ENCODE measurements at regions not wholly inside any gene's neighbourhood (a gene's known extent, or its start where the extent isn't known, plus 50 kb on each side); places are given as distances from the start of the nearest gene placed in this dataset.

DNA sequence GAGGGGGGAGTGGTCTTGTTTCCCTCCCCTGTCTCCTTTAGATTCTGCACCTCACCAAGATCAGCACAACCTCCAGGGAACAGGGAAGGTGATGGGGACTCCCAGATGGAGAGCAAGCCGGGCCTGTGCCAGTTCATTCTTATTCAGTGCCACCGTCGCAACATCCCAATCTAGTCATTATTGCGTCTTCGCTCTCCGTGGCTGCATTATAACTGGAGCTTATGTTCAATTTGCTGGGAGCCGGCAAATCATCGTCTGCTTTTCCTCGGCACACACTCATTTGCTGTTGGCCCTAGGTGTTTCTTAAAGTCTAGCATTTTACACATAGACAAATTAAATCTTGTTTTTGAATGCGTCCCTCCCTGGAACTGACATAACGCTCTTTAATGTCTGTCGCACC lies 1269.7 kb downstream of the BRD1 start:
- Mint-ChIP-seq H3K4me3 (no peak overlapping the region), H3K27ac (no peak overlapping the region), H3K4me1 (no peaks in the 10 kb centered on the region), H3K9me3 (no peaks in the 10 kb centered on the region), H3K27me3 (no peaks in the 10 kb centered on the region), H3K36me3 (ENCODE audit: low read depth) (no peaks in the 10 kb centered on the region)
- ChIA-PET POLR2A (no interaction called here), CTCF (no interaction called here)
- DNase-seq = no peak

DNA sequence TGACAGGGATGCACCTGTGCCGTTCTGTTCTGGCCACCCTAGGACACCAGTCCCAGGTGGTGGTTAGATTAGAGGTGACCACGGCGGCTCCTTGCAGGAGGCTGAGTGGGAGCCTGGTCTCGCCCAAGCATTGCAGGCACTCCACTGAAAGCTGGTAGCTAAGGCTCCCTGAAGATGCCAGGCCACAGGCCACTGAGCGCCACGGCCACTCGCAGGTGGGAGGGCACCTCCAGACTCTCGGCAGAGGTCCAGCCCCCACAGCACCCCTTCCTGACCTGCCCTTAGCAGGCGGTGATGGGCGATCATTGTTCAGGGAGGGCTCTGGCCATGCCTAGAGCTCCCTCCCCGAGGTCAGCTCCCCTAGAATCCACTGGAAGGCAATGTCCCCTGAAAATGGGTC lies 1270.2 kb downstream of the BRD1 start:
- ChIA-PET CTCF (no interaction called here), POLR2A (no interaction called here)
- Mint-ChIP-seq H3K4me1 (no peaks in the 10 kb centered on the region), H3K36me3 (ENCODE audit: low read depth) (no peaks in the 10 kb centered on the region), H3K27ac (no peak overlapping the region), H3K27me3 (no peaks in the 10 kb centered on the region), H3K4me3 (no peak overlapping the region), H3K9me3 (no peaks in the 10 kb centered on the region)
- no peak for DNase-seq

DNA sequence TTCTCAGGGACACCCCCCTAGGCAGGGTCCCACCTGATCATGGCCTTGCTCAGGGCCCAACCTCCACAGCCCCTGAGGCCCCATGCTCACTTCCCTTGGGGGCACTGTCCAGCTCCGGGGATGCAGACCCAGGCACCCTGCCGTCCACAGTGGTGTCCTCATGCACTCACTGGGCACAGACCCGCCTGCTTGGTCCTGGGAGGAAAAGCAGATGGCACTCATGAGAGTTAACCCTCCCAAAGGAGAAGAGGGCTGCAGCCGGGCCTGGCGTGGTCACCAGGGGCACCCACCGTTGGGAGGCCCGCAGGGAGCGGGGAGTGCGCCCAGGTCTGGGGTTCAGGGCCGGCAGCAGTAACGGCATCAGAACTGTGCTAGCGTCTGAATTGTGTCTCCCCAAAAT lies 1270.9 kb downstream of the BRD1 start:
- CTCF ChIA-PET = no interaction called here
- no peak for DNase-seq
- Mint-ChIP-seq H3K27me3 (no peaks in the 10 kb centered on the region), H3K4me3 (no peak overlapping the region), H3K9me3 (no peaks in the 10 kb centered on the region), H3K36me3 (ENCODE audit: low read depth) (no peaks in the 10 kb centered on the region), H3K4me1 (no peaks in the 10 kb centered on the region), H3K27ac (no peak overlapping the region)
- POLR2A ChIA-PET = no interaction called here

- no peaks in the 10 kb centered on the region for H3K4me1 Mint-ChIP-seq
- H3K36me3 Mint-ChIP-seq (ENCODE audit: low read depth) = no peaks in the 10 kb centered on the region
- CTCF ChIA-PET = no interaction called here
- POLR2A ChIA-PET = no interaction called here
- H3K4me3 Mint-ChIP-seq = no peak overlapping the region
- no peaks in the 10 kb centered on the region for H3K9me3 Mint-ChIP-seq
- no peak overlapping the region for H3K27ac Mint-ChIP-seq
- DNase-seq = no peak
- H3K27me3 Mint-ChIP-seq = no peaks in the 10 kb centered on the region
These were observed 1271.5 kb downstream of the BRD1 start for GRCh38 chr22:48556222-48556621.

DNA sequence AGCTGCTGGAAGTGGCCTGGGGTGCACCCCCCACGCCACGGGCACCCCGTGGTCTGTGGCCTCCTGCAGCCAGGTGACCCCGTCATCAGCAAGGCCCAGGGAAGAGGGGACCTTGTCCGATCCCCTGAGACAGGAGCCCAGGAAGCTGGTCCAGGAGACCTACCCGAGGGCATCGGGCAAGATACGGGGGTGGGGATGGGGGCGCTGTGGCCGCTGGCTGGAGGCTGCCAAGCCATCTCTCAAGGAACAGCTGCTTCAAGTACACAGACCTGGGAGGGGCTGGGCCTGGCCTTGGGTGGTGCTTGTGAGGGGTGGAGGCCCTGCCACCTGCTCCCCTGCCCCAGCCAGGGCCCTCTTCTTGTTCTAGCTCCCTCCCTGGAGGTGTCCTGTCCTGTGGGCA lies 1272.1 kb downstream of the BRD1 start:
- H3K36me3 Mint-ChIP-seq (ENCODE audit: low read depth) = no peaks in the 10 kb centered on the region
- H3K27me3 Mint-ChIP-seq = no peaks in the 10 kb centered on the region
- H3K4me3 Mint-ChIP-seq = no peak overlapping the region
- H3K9me3 Mint-ChIP-seq = no peaks in the 10 kb centered on the region
- CTCF ChIA-PET = no interaction called here
- H3K4me1 Mint-ChIP-seq = no peaks in the 10 kb centered on the region
- no peak for DNase-seq
- H3K27ac Mint-ChIP-seq = no peak overlapping the region
- POLR2A ChIA-PET = no interaction called here

- ChIA-PET POLR2A (no interaction called here), CTCF (no interaction called here)
- H3K4me3 Mint-ChIP-seq = no peak overlapping the region
These were observed 1272.6 kb downstream of the BRD1 start for GRCh38 chr22:48554893-48555572.

DNA sequence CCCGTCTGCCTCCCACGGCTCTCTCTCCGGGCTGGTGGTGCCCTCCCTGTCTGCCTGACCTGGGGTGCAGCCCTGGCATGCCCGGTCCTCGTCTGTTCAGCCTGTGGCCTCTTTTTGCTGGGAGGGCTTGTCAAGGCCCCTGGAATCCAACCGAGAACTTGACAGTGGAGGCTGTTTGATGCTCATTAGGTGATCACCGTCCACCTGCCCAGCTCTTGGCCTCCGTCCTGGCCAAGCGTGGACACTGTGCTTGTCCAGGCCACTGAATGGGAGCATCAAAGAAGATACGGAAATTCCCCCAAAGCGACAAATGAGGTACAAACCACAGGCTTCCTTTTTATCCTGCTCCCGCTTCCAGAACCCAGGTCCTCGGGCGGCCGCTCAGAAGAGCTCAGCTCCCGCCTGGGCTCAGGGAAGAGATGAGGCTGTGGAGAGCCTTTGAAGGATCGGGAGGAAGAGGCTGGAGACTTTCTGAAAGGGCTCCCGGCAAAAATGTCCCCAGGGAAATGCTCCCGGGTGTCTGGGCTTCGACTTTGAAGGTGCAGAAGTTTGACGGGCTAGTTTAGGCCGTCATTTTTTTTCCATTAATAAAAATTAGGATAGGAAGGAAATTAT lies 1273.9 kb downstream of the BRD1 start:
- no peaks in the 10 kb centered on the region for H3K4me1 Mint-ChIP-seq
- H3K27ac Mint-ChIP-seq = no peak overlapping the region
- DNase-seq = no peak
- H3K4me3 Mint-ChIP-seq = no peak overlapping the region
- no peaks in the 10 kb centered on the region for H3K36me3 Mint-ChIP-seq (ENCODE audit: low read depth)
- H3K9me3 Mint-ChIP-seq = no peaks in the 10 kb centered on the region
- POLR2A ChIA-PET = no interaction called here
- CTCF ChIA-PET = no interaction called here
- no peaks in the 10 kb centered on the region for H3K27me3 Mint-ChIP-seq

More at GRCh38 chr22:48554893-48555572, 1272.6 kb downstream of the BRD1 start:
- Mint-ChIP-seq H3K27me3 (no peaks in the 10 kb centered on the region), H3K4me1 (no peaks in the 10 kb centered on the region), H3K27ac (no peak overlapping the region), H3K36me3 (ENCODE audit: low read depth) (no peaks in the 10 kb centered on the region), H3K9me3 (no peaks in the 10 kb centered on the region)
- no peak for DNase-seq

DNA sequence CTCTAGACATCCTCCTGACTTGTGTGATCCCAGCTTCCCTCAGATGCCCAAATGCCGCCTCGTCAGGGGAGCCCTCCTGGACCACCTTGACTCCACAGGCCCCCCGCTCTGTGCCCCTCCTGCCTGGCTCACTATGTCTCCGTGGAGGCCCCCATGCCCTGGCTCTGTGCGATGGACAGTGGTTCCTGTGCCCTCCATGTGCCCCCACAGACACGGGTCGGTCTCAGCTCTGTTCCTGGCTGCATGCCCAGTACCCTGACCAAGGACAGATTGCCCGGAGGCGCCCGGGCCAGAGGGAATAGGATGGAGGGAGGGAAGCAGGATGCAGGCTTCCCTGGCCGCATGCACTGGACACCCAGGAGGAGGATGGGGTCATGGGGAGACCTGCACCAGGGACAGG lies 1274.6 kb downstream of the BRD1 start:
- Mint-ChIP-seq H3K36me3 (ENCODE audit: low read depth) (no peaks in the 10 kb centered on the region), H3K9me3 (no peaks in the 10 kb centered on the region), H3K4me1 (no peaks in the 10 kb centered on the region), H3K27me3 (no peaks in the 10 kb centered on the region), H3K4me3 (no peak overlapping the region), H3K27ac (no peak overlapping the region)
- no peak for DNase-seq
- ChIA-PET POLR2A (no interaction called here), CTCF (interaction anchor here (0.5 kb wide), 1 partner anchor 115 kb away, joined by 4 read pairs; no protein-coding TSS in a partner anchor)

DNA sequence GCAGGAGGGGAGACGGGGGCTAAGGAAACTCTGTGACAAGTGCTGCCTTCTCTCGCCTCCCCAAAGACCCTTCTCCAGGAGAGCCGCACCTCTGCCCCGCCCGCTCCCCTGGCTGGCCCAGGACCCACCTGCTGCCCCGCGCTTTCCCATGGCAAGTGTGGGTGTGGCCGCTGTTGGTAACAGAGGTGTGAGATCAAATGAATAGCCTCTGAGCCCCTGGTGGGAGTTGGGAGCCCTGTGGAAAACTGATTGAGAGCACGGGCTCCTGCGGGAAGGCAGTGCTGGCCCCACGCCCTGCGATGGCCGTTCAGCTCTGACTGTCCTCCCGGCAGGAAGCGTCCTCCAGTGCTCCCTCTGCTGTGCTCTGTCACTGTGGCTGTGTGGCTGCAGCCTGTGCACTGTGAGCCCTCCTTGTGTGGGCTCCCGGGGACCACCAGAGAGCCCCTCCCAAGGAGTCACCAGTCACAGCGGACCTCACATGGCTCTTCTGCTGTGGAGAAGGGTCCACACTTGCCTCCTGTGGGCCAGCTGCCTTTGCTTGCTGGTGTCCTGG lies 1275.9 kb downstream of the BRD1 start:
- CTCF ChIA-PET = no interaction called here
- POLR2A ChIA-PET = no interaction called here

GRCh38 chr22:48551061-48551460 lies 1276.6 kb downstream of the BRD1 start:
- Mint-ChIP-seq H3K4me1 (no peaks in the 10 kb centered on the region), H3K9me3 (no peaks in the 10 kb centered on the region), H3K36me3 (ENCODE audit: low read depth) (no peaks in the 10 kb centered on the region), H3K4me3 (no peak overlapping the region), H3K27ac (no peak overlapping the region), H3K27me3 (no peaks in the 10 kb centered on the region)
- no peak for DNase-seq
- ChIA-PET CTCF (no interaction called here), POLR2A (no interaction called here)

More for the DNA sequence above, 1275.9 kb downstream of the BRD1 start:
- no peak for DNase-seq
- no peak overlapping the region for H3K27ac Mint-ChIP-seq
- H3K4me1 Mint-ChIP-seq = no peaks in the 10 kb centered on the region
- no peaks in the 10 kb centered on the region for H3K27me3 Mint-ChIP-seq
- H3K36me3 Mint-ChIP-seq (ENCODE audit: low read depth) = no peaks in the 10 kb centered on the region
- H3K4me3 Mint-ChIP-seq = no peak overlapping the region
- no peaks in the 10 kb centered on the region for H3K9me3 Mint-ChIP-seq

DNA sequence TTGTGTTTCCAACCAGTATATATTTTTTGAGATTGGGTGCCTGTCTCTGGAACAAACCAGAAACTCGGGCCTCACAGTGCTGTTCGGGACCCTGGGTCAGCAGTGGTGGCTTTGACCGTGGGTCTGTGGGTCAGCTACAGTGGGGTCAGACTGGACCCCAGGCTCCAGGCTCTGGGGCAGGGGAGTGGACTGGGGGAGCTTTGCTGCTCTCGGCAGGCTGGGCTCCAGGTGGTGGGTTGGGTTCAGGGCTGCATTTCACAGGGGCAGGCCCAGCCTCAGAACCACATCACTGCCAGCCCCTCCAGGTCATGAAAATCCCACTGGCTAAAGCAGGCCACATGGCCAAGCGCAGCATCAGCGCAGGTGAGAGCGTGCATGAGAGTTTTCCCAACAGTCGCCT lies 1279.3 kb downstream of the BRD1 start:
- no peaks in the 10 kb centered on the region for H3K9me3 Mint-ChIP-seq
- no peaks in the 10 kb centered on the region for H3K27me3 Mint-ChIP-seq
- H3K36me3 Mint-ChIP-seq (ENCODE audit: low read depth) = no peaks in the 10 kb centered on the region
- DNase-seq = no peak
- ChIA-PET POLR2A (no interaction called here), CTCF (no interaction called here)
- H3K4me1 Mint-ChIP-seq = no peaks in the 10 kb centered on the region
- H3K27ac Mint-ChIP-seq = no peak overlapping the region
- H3K4me3 Mint-ChIP-seq = no peak overlapping the region

DNA sequence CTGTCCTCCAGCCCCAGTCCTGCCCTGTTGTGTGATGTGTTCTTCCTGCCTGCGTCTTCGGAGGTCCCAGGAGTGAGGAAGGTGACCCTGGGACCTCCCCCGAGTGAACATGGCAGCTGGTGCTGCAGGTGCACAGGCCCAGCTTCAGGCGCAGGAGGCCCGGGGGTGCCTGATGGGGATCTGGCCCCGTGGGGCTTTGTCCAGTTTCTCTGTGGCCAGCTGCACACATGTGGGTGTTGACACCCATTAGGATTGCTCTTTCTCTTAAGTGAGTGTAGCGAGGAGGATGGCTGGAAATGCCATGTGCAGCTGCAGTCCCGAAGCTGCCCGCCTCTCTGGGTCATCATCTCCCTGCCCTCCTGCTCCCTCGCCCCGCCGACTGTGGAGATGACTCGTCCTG lies 1279.7 kb downstream of the BRD1 start:
- Mint-ChIP-seq H3K36me3 (ENCODE audit: low read depth) (no peaks in the 10 kb centered on the region), H3K27ac (no peak overlapping the region), H3K4me1 (no peaks in the 10 kb centered on the region), H3K9me3 (no peaks in the 10 kb centered on the region), H3K4me3 (no peak overlapping the region), H3K27me3 (no peaks in the 10 kb centered on the region)
- no peak for DNase-seq
- ChIA-PET CTCF (no interaction called here), POLR2A (no interaction called here)

- Mint-ChIP-seq H3K27ac (no peak overlapping the region), H3K4me3 (no peak overlapping the region), H3K36me3 (ENCODE audit: low read depth) (no peaks in the 10 kb centered on the region), H3K9me3 (peaks cover 5% of the 10 kb centered on the region), H3K27me3 (no peaks in the 10 kb centered on the region), H3K4me1 (no peaks in the 10 kb centered on the region)
- ChIA-PET POLR2A (no interaction called here), CTCF (interaction anchor here (1.2 kb wide), 1 partner anchor 16 kb away, joined by 3 read pairs; no protein-coding TSS in a partner anchor)
- DNase-seq = no peak
These were observed 1280.8 kb downstream of the BRD1 start for GRCh38 chr22:48546653-48547424.

Data from activated CD4-positive, alpha-beta T cell treated with anti-CD3 and anti-CD28 coated beads, Interleukin-2, amount 10 ng/mL, durations not matched to agents 7 days and 5 days (primary cell).